ENCODE measurements at regions not wholly inside any gene's neighbourhood (a gene's known extent, or its start where the extent isn't known, plus 50 kb on each side); places are given as distances from the start of the nearest gene placed in this dataset.

GRCh38 chr3:178483704-178484103 lies 52.5 kb upstream of the KCNMB2 start:
- Mint-ChIP-seq H3K4me1 (peaks cover 31% of the 10 kb centered on the region), H3K27me3 (ENCODE audit: low read depth) (no peaks in the 10 kb centered on the region), H3K4me3 (no peak overlapping the region), H3K27ac (no peak overlapping the region), H3K9me3 (no peaks in the 10 kb centered on the region), H3K36me3 (no peaks in the 10 kb centered on the region)
- ATAC-seq (no peak), DNase-seq (ENCODE audit: low spot score) (no peak)
- TF ChIP-seq AFF4 (CRISPR knock-in tag; IDR thresholded peaks at IDR 0.05; ENCODE audit: borderline replicate concordance) (no peak), HMGA2 (CRISPR knock-in tag; IDR thresholded peaks at IDR 0.05) (no peak), JAZF1 (CRISPR knock-in tag; IDR thresholded peaks at IDR 0.05) (no peak), SMAD4 (CRISPR knock-in tag; IDR thresholded peaks at IDR 0.05) (no peak), ETV6 (CRISPR knock-in tag; IDR thresholded peaks at IDR 0.05) (no peak), ZNF281 (CRISPR knock-in tag; IDR thresholded peaks at IDR 0.05) (no peak), NFYB (CRISPR knock-in tag; conservative IDR thresholded peaks at IDR 0.05; ENCODE audit: low read depth) (no peak), RORB (CRISPR knock-in tag; IDR thresholded peaks at IDR 0.05) (no peak), ZMAT4 (CRISPR knock-in tag; IDR thresholded peaks at IDR 0.05) (no peak), ZNF416 (CRISPR knock-in tag; IDR thresholded peaks at IDR 0.05) (no peak), GTF2I (CRISPR knock-in tag; conservative IDR thresholded peaks at IDR 0.05) (no peak)
- TF ChIP-seq, protein P1, sequence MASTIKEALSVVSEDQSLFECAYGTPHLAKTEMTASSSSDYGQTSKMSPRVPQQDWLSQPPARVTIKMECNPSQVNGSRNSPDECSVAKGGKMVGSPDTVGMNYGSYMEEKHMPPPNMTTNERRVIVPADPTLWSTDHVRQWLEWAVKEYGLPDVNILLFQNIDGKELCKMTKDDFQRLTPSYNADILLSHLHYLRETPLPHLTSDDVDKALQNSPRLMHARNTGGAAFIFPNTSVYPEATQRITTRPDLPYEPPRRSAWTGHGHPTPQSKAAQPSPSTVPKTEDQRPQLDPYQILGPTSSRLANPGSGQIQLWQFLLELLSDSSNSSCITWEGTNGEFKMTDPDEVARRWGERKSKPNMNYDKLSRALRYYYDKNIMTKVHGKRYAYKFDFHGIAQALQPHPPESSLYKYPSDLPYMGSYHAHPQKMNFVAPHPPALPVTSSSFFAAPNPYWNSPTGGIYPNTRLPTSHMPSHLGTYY (CRISPR knock-in tag; IDR thresholded peaks at IDR 0.05) = no peak
- TF ChIP-seq, protein P2, sequence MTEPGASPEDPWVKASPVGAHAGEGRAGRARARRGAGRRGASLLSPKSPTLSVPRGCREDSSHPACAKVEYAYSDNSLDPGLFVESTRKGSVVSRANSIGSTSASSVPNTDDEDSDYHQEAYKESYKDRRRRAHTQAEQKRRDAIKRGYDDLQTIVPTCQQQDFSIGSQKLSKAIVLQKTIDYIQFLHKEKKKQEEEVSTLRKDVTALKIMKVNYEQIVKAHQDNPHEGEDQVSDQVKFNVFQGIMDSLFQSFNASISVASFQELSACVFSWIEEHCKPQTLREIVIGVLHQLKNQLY (CRISPR knock-in tag; IDR thresholded peaks at IDR 0.05) = no peak
- TF ChIP-seq, protein P3, sequence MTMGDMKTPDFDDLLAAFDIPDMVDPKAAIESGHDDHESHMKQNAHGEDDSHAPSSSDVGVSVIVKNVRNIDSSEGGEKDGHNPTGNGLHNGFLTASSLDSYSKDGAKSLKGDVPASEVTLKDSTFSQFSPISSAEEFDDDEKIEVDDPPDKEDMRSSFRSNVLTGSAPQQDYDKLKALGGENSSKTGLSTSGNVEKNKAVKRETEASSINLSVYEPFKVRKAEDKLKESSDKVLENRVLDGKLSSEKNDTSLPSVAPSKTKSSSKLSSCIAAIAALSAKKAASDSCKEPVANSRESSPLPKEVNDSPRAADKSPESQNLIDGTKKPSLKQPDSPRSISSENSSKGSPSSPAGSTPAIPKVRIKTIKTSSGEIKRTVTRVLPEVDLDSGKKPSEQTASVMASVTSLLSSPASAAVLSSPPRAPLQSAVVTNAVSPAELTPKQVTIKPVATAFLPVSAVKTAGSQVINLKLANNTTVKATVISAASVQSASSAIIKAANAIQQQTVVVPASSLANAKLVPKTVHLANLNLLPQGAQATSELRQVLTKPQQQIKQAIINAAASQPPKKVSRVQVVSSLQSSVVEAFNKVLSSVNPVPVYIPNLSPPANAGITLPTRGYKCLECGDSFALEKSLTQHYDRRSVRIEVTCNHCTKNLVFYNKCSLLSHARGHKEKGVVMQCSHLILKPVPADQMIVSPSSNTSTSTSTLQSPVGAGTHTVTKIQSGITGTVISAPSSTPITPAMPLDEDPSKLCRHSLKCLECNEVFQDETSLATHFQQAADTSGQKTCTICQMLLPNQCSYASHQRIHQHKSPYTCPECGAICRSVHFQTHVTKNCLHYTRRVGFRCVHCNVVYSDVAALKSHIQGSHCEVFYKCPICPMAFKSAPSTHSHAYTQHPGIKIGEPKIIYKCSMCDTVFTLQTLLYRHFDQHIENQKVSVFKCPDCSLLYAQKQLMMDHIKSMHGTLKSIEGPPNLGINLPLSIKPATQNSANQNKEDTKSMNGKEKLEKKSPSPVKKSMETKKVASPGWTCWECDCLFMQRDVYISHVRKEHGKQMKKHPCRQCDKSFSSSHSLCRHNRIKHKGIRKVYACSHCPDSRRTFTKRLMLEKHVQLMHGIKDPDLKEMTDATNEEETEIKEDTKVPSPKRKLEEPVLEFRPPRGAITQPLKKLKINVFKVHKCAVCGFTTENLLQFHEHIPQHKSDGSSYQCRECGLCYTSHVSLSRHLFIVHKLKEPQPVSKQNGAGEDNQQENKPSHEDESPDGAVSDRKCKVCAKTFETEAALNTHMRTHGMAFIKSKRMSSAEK (CRISPR knock-in tag; IDR thresholded peaks at IDR 0.05; ENCODE audit: borderline replicate concordance) = no peak
- TF ChIP-seq, protein P4, sequence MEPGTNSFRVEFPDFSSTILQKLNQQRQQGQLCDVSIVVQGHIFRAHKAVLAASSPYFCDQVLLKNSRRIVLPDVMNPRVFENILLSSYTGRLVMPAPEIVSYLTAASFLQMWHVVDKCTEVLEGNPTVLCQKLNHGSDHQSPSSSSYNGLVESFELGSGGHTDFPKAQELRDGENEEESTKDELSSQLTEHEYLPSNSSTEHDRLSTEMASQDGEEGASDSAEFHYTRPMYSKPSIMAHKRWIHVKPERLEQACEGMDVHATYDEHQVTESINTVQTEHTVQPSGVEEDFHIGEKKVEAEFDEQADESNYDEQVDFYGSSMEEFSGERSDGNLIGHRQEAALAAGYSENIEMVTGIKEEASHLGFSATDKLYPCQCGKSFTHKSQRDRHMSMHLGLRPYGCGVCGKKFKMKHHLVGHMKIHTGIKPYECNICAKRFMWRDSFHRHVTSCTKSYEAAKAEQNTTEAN (CRISPR knock-in tag; IDR thresholded peaks at IDR 0.05) = no peak
- TF ChIP-seq, protein P5, sequence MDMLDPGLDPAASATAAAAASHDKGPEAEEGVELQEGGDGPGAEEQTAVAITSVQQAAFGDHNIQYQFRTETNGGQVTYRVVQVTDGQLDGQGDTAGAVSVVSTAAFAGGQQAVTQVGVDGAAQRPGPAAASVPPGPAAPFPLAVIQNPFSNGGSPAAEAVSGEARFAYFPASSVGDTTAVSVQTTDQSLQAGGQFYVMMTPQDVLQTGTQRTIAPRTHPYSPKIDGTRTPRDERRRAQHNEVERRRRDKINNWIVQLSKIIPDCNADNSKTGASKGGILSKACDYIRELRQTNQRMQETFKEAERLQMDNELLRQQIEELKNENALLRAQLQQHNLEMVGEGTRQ (CRISPR knock-in tag; IDR thresholded peaks at IDR 0.05) = no peak
- ChIA-PET POLR2A (no interaction called here), CTCF (no interaction called here)
